HEK293 (cell line): ENCODE measurements at regions not wholly inside any gene's neighbourhood (a gene's known extent, or its start where the extent isn't known, plus 50 kb on each side); places are given as distances from the start of the nearest gene placed in this dataset.
"Not testable (repeated sequence)": the region's sequence is repeated elsewhere in the genome, so short reads cannot be mapped to it uniquely, and the experiment has no call there.

ENCODE experiments used
- ATF2 ChIP-seq: fragments of 450-650 bp; formaldehyde crosslinking; IDR thresholded peaks from 2 replicates; pipeline ENCODE4 v1.5.1; 2016; ENCODE audit warnings: missing biosample characterization, missing genetic modification characterization, low read depth
- CTCF ChIP-seq: fragments of 450-650 bp; formaldehyde crosslinking; IDR thresholded peaks from 2 replicates; pipeline ENCODE4 v1.5.1; 2016; ENCODE audit warnings: missing biosample characterization, missing genetic modification characterization
- EGR2 ChIP-seq: fragments of 450-650 bp; formaldehyde crosslinking; IDR thresholded peaks from 2 replicates; pipeline ENCODE4 v1.5.1; 2016; ENCODE audit warnings: low read depth, missing biosample characterization, missing genetic modification characterization
- KLF1 ChIP-seq: fragments of 450-650 bp; formaldehyde crosslinking; IDR thresholded peaks from 2 replicates; pipeline ENCODE4 v1.5.1; 2016; ENCODE audit warnings: missing biosample characterization, missing genetic modification characterization
- MEIS1 ChIP-seq: sonication (generic); formaldehyde crosslinking; IDR thresholded peaks from 2 replicates; pipeline ENCODE4 v1.8.1; 2022; ENCODE audit warnings: missing genetic modification reagents, mild to moderate bottlenecking, borderline replicate concordance
- PBX3 ChIP-seq: sonication (generic); formaldehyde crosslinking; IDR thresholded peaks from 2 replicates; pipeline ENCODE4 v1.8.1; 2022; ENCODE audit warnings: mild to moderate bottlenecking, moderate library complexity, missing genetic modification reagents
- RBAK ChIP-seq: fragments of 450-650 bp; formaldehyde crosslinking; IDR thresholded peaks from 2 replicates; pipeline ENCODE4 v1.5.1; 2016; ENCODE audit warnings: missing biosample characterization, missing genetic modification characterization
- REST ChIP-seq: fragments of 450-650 bp; formaldehyde crosslinking; IDR thresholded peaks from 2 replicates; pipeline ENCODE4 v1.5.1; 2016; ENCODE audit warnings: missing biosample characterization, missing genetic modification characterization
- ZNF10 ChIP-seq: fragments of 450-650 bp; formaldehyde crosslinking; IDR thresholded peaks from 2 replicates; pipeline ENCODE4 v1.5.1; 2017; ENCODE audit warnings: missing biosample characterization, missing genetic modification characterization
- ZNF16 ChIP-seq: fragments of 450-650 bp; formaldehyde crosslinking; IDR thresholded peaks from 2 replicates; pipeline ENCODE4 v1.5.1; 2016; ENCODE audit warnings: low read depth, missing biosample characterization, missing genetic modification characterization
- ZNF19 ChIP-seq: fragments of 450-650 bp; formaldehyde crosslinking; IDR thresholded peaks from 2 replicates; pipeline ENCODE4; 2016; ENCODE audit warnings: missing biosample characterization, missing genetic modification characterization, low read depth
- ZNF214 ChIP-seq: fragments of 450-650 bp; formaldehyde crosslinking; IDR thresholded peaks from 2 replicates; pipeline ENCODE4 v1.5.1; 2017; ENCODE audit warnings: missing biosample characterization, mild to moderate bottlenecking, missing genetic modification characterization, borderline replicate concordance
- ZNF404 ChIP-seq: fragments of 450-650 bp; formaldehyde crosslinking; IDR thresholded peaks from 2 replicates; pipeline ENCODE4 v1.5.1; 2017; ENCODE audit warnings: missing biosample characterization, missing genetic modification characterization
- ZNF530 ChIP-seq: fragments of 450-650 bp; formaldehyde crosslinking; IDR thresholded peaks from 2 replicates; pipeline ENCODE4 v1.5.1; 2016; ENCODE audit warnings: low read depth, missing biosample characterization, missing genetic modification characterization

GRCh38 chr17:62255791-62256190, 124.6 kb upstream of the EFCAB3 start:
- TF ChIP-seq CTCF; RBAK; ATF2; REST (tag by site-specific recombination); KLF1 (tag by site-specific recombination); ZNF404 (tag by site-specific recombination); MEIS1; ZNF16 (tag by site-specific recombination); PBX3 (CRISPR knock-in tag); ZNF214 (tag by site-specific recombination); ZNF19; ZNF530 (tag by site-specific recombination); EGR2 (tag by site-specific recombination); ZNF10 (tag by site-specific recombination): not testable (repeated sequence)
